OCI-LY7 (cell line): ENCODE measurements at regions not wholly inside any gene's neighbourhood (a gene's known extent, or its start where the extent isn't known, plus 50 kb on each side); places are given as distances from the start of the nearest gene placed in this dataset.

Experiments
- BruUV-seq: library from RNA; stranded (reverse); fragments of 400-500 nt; replicated peaks from 2 replicates; lab custom pipeline; 2021; lab: Mats Ljungman, UMichigan
- CTCF ChIA-PET: fragments of 300-600 bp; sonication (Branson Sonifier 250); formaldehyde crosslinking; loops from one replicate; lab custom pipeline; 2022; ENCODE audit warnings: antibody characterized with exemption; ENCODE audit not compliant: unreplicated experiment; lab: Charles Lee
- POLR2A ChIA-PET: fragments of 300-600 bp; sonication (Branson Sonifier 250); formaldehyde crosslinking; loops from one replicate; lab custom pipeline; 2022; ENCODE audit warnings: antibody characterized with exemption; lab: Charles Lee
- DNase-seq: peaks from one replicate; pipeline ENCODE4 v3.0.0-alpha.2; 2015; ENCODE audit warnings: low spot score
- H2AFZ ChIP-seq: fragments of 200-600 bp; sonication (generic), shearing (Covaris generic); 2 replicates; pipeline ENCODE4 v1.6.1; 2014; ENCODE audit warnings: mild to moderate bottlenecking, antibody characterized with exemption, low read length, moderate library complexity
- H3K27ac ChIP-seq: fragments of 200-600 bp; sonication (generic); 2 replicates; pipeline ENCODE4 v1.5.1; 2014; ENCODE audit warnings: mixed run types, low read depth, mild to moderate bottlenecking, moderate library complexity, low read length, inconsistent platforms; ENCODE audit not compliant: poor library complexity, severe bottlenecking
- H3K36me3 ChIP-seq: fragments of 200-600 bp; sonication (generic); 2 replicates; pipeline ENCODE4 v1.6.1; 2014; ENCODE audit warnings: mild to moderate bottlenecking, antibody characterized with exemption, low read length, moderate library complexity, mixed read lengths; ENCODE audit not compliant: insufficient read depth
- H3K4me1 ChIP-seq: fragments of 200-600 bp; sonication (generic); 2 replicates; pipeline ENCODE4 v1.5.1; 2014; ENCODE audit warnings: mild to moderate bottlenecking, low read length; ENCODE audit not compliant: insufficient read depth, poor library complexity, severe bottlenecking
- H3K4me2 ChIP-seq: fragments of 200-600 bp; sonication (generic); 2 replicates; pipeline ENCODE4 v1.6.1; 2014; ENCODE audit warnings: mild to moderate bottlenecking, low read length
- H3K4me3 ChIP-seq: fragments of 200-600 bp; sonication (generic); 2 replicates; pipeline ENCODE4 v1.5.1; 2014; ENCODE audit warnings: mild to moderate bottlenecking, low read depth, low read length; ENCODE audit not compliant: poor library complexity, severe bottlenecking
- H3K79me2 ChIP-seq: fragments of 200-600 bp; sonication (generic); 2 replicates; pipeline ENCODE4 v1.6.1; 2016; ENCODE audit warnings: low read depth, mild to moderate bottlenecking, low read length, moderate library complexity, mixed read lengths; ENCODE audit not compliant: insufficient read depth
- H3K9me2 ChIP-seq: fragments of 200-600 bp; sonication (generic); 2 replicates; pipeline ENCODE4 v1.6.1; 2016; ENCODE audit warnings: mild to moderate bottlenecking, low read length, mixed read lengths; ENCODE audit not compliant: insufficient read depth
- H3K9me3 ChIP-seq: fragments of 200-600 bp; sonication (generic); 2 replicates; pipeline ENCODE4 v1.6.1; 2014; ENCODE audit warnings: mild to moderate bottlenecking, mixed run types, low read length, mixed read lengths
- H4K20me1 ChIP-seq: fragments of 200-600 bp; sonication (generic); 2 replicates; pipeline ENCODE4 v1.6.1; 2014; ENCODE audit warnings: mild to moderate bottlenecking, antibody characterized with exemption, low read length, moderate library complexity, mixed read lengths; ENCODE audit not compliant: insufficient read depth
- EZH2phosphoT487 ChIP-seq: fragments of 200-600 bp; sonication (generic); IDR thresholded peaks from 2 replicates; pipeline ENCODE4 v1.6.1; 2018; ENCODE audit warnings: low read depth, borderline replicate concordance, mild to moderate bottlenecking, mixed run types, antibody characterized with exemption, low read length, moderate library complexity, mixed read lengths
- intact Hi-C: fragments of 100-400 bp; cut with micrococcal nuclease; formaldehyde crosslinking; loops from one replicate; pipeline ENCODE4 v1.10.0; 2022; ENCODE audit not compliant: unreplicated experiment
- TF ChIP-seq, protein P1 (sequence below): fragments of 200-600 bp; sonication (generic); conservative IDR thresholded peaks from 2 replicates; pipeline ENCODE4 v1.5.1; 2014; ENCODE audit warnings: mild to moderate bottlenecking, antibody characterized with exemption, low read length, moderate library complexity, mixed read lengths

GRCh38 chr6:85132091-85132490 is 317.8 kb upstream of the NT5E start:
- intact Hi-C loops = no loop called here
- no TSS peak for BruUV-seq
- H3K4me2 ChIP-seq = no peak overlapping the region
- H4K20me1 ChIP-seq = no peaks in the 10 kb centered on the region
- DNase-seq = no peak
- no peak overlapping the region for H3K4me3 ChIP-seq
- ChIA-PET CTCF (no interaction called here), POLR2A (no interaction called here)
- TF ChIP-seq, protein P1, sequence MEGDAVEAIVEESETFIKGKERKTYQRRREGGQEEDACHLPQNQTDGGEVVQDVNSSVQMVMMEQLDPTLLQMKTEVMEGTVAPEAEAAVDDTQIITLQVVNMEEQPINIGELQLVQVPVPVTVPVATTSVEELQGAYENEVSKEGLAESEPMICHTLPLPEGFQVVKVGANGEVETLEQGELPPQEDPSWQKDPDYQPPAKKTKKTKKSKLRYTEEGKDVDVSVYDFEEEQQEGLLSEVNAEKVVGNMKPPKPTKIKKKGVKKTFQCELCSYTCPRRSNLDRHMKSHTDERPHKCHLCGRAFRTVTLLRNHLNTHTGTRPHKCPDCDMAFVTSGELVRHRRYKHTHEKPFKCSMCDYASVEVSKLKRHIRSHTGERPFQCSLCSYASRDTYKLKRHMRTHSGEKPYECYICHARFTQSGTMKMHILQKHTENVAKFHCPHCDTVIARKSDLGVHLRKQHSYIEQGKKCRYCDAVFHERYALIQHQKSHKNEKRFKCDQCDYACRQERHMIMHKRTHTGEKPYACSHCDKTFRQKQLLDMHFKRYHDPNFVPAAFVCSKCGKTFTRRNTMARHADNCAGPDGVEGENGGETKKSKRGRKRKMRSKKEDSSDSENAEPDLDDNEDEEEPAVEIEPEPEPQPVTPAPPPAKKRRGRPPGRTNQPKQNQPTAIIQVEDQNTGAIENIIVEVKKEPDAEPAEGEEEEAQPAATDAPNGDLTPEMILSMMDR = no peak
- no peak for TF ChIP-seq EZH2phosphoT487
- no peak overlapping the region for H2AFZ ChIP-seq
- H3K9me3 ChIP-seq = no peaks in the 10 kb centered on the region
- H3K27ac ChIP-seq = no peak overlapping the region
- no peaks in the 10 kb centered on the region for H3K4me1 ChIP-seq
- no peaks in the 10 kb centered on the region for H3K9me2 ChIP-seq
- H3K36me3 ChIP-seq = no peaks in the 10 kb centered on the region
- H3K79me2 ChIP-seq = no peaks in the 10 kb centered on the region

GRCh38 chr6:85130743-85131142 is 319.1 kb upstream of the NT5E start:
- Histone ChIP-seq H3K4me1 (no peaks in the 10 kb centered on the region), H4K20me1 (no peaks in the 10 kb centered on the region), H3K79me2 (no peaks in the 10 kb centered on the region), H3K4me2 (no peak overlapping the region), H3K9me3 (no peaks in the 10 kb centered on the region), H2AFZ (no peak overlapping the region), H3K4me3 (no peak overlapping the region), H3K27ac (no peak overlapping the region), H3K36me3 (no peaks in the 10 kb centered on the region), H3K9me2 (no peaks in the 10 kb centered on the region)
- ChIA-PET POLR2A (no interaction called here), CTCF (no interaction called here)
- DNase-seq = no peak
- intact Hi-C loops = no loop called here
- BruUV-seq = no TSS peak
- TF ChIP-seq, protein P1 = no peak

GRCh38 chr6:85129881-85130280 is 320.0 kb upstream of the NT5E start:
- no peaks in the 10 kb centered on the region for H3K9me3 ChIP-seq
- intact Hi-C loops = no loop called here
- DNase-seq = peak; percentile 0
- TF ChIP-seq, protein P1 = no peak
- no peak for TF ChIP-seq EZH2phosphoT487
- no peaks in the 10 kb centered on the region for H3K9me2 ChIP-seq
- H3K4me1 ChIP-seq = no peaks in the 10 kb centered on the region
- POLR2A ChIA-PET = no interaction called here
- H3K4me3 ChIP-seq = no peak overlapping the region
- BruUV-seq = no TSS peak
- H3K27ac ChIP-seq = no peak overlapping the region
- CTCF ChIA-PET = no interaction called here
- H3K4me2 ChIP-seq = no peak overlapping the region
- H3K79me2 ChIP-seq = no peaks in the 10 kb centered on the region
- H2AFZ ChIP-seq = no peak overlapping the region
- no peaks in the 10 kb centered on the region for H4K20me1 ChIP-seq
- H3K36me3 ChIP-seq = no peaks in the 10 kb centered on the region
